ENCODE measurements at regions not wholly inside any gene's neighbourhood (a gene's known extent, or its start where the extent isn't known, plus 50 kb on each side); places are given as distances from the start of the nearest gene placed in this dataset.

DNA sequence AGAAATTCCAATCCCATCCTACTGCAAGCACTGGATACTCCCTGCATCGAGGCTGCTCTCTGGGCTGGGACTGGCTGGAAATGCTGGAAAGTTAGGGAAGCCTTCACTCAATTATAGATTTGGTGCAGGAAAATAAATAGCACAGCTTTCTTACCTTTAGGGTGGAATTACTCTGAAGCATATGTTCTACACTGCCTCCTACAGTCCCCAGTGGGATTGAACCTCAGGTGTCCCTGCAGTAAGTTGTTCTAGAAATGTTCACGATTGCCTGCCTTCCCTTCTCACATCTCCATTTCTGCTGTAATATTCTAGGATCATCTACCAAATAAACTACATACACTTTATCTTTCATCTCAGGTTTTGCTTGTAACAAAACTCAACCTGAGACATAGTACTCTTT, 536.7 kb upstream of the LMCD1 start:
- no peak overlapping the region for H3K27ac ChIP-seq (ENCODE audit: insufficient read depth, low read length, poor library complexity, severe bottlenecking)
- no peaks in the 10 kb centered on the region for H3K9me3 ChIP-seq (ENCODE audit: control insufficient read depth, low read length)
- H3K27me3 ChIP-seq (replicated peaks; ENCODE audit: control insufficient read depth, insufficient read depth, low read length, poor library complexity, severe bottlenecking), result no peaks in the 10 kb centered on the region
- H3K4me3 ChIP-seq (ENCODE audit: insufficient read depth, low read depth, low read length, poor library complexity, severe bottlenecking), result no peak overlapping the region
- DNase-seq, result no peak
- H3K36me3 ChIP-seq (ENCODE audit: control insufficient read depth, insufficient read depth, low read length), result no peaks in the 10 kb centered on the region
- H3K4me1 ChIP-seq (ENCODE audit: control insufficient read depth, insufficient read depth, low read length, poor library complexity, severe bottlenecking), result no peaks in the 10 kb centered on the region

DNA sequence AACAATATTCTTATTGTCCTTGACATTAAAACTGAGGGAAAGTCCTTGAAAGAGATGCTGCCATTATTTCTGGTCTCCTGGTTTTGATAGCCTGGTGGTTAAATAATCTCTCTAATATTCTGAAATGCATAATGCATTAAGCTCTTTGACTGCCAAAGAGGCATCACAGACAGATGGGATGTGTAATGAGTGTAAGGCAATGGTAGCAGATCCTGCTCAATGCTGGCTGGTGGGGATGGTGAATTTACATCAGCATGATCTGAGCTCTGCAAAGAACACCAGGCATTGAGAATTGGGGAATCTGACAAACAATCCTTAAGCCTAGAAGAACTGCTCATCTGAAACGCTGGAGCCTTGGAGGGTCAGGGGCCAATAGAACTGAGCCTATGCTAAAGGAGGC, 528.6 kb upstream of the LMCD1 start:
- Histone ChIP-seq H3K27ac (ENCODE audit: insufficient read depth, low read length, poor library complexity, severe bottlenecking) (no peak overlapping the region), H3K27me3 (replicated peaks; ENCODE audit: control insufficient read depth, insufficient read depth, low read length, poor library complexity, severe bottlenecking) (no peaks in the 10 kb centered on the region), H3K9me3 (ENCODE audit: control insufficient read depth, low read length) (no peaks in the 10 kb centered on the region), H3K4me1 (ENCODE audit: control insufficient read depth, insufficient read depth, low read length, poor library complexity, severe bottlenecking) (no peaks in the 10 kb centered on the region), H3K4me3 (ENCODE audit: insufficient read depth, low read depth, low read length, poor library complexity, severe bottlenecking) (no peak overlapping the region), H3K36me3 (ENCODE audit: control insufficient read depth, insufficient read depth, low read length) (no peaks in the 10 kb centered on the region)
- no peak for DNase-seq

- Histone ChIP-seq H3K27ac (ENCODE audit: insufficient read depth, low read length, poor library complexity, severe bottlenecking) (no peak overlapping the region), H3K27me3 (replicated peaks; ENCODE audit: control insufficient read depth, insufficient read depth, low read length, poor library complexity, severe bottlenecking) (no peaks in the 10 kb centered on the region), H3K4me3 (ENCODE audit: insufficient read depth, low read depth, low read length, poor library complexity, severe bottlenecking) (no peak overlapping the region), H3K9me3 (ENCODE audit: control insufficient read depth, low read length) (no peaks in the 10 kb centered on the region), H3K4me1 (ENCODE audit: control insufficient read depth, insufficient read depth, low read length, poor library complexity, severe bottlenecking) (no peaks in the 10 kb centered on the region), H3K36me3 (ENCODE audit: control insufficient read depth, insufficient read depth, low read length) (no peaks in the 10 kb centered on the region)
- no peak for DNase-seq
Observed at GRCh38 chr3:7977245-7978086, 524.2 kb upstream of the LMCD1 start.

DNA sequence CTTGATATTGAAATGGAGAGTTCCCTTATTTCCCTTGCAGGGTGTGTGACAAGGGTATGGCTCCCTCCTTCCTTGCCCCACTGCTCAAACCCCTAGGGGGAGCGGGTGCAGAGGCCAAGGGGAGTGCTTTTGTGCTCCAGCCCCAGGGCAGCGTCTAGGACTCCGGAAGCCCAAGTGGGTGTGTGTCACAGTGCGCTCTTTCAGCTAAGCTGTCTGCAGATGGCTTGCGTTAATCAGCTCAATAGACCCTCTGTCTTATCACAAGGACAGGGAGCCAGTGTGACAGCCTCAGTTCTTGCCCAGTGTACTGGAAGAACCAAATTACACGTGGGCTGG, 523.6 kb upstream of the LMCD1 start:
- H3K36me3 ChIP-seq (ENCODE audit: control insufficient read depth, insufficient read depth, low read length), result no peaks in the 10 kb centered on the region
- no peak for DNase-seq
- H3K4me3 ChIP-seq (ENCODE audit: insufficient read depth, low read depth, low read length, poor library complexity, severe bottlenecking), result no peak overlapping the region
- no peak overlapping the region for H3K27ac ChIP-seq (ENCODE audit: insufficient read depth, low read length, poor library complexity, severe bottlenecking)
- H3K4me1 ChIP-seq (ENCODE audit: control insufficient read depth, insufficient read depth, low read length, poor library complexity, severe bottlenecking), result no peaks in the 10 kb centered on the region
- no peaks in the 10 kb centered on the region for H3K9me3 ChIP-seq (ENCODE audit: control insufficient read depth, low read length)
- no peaks in the 10 kb centered on the region for H3K27me3 ChIP-seq (replicated peaks; ENCODE audit: control insufficient read depth, insufficient read depth, low read length, poor library complexity, severe bottlenecking)

GRCh38 chr3:7982126-7982525, 519.5 kb upstream of the LMCD1 start:
- H3K9me3 ChIP-seq (ENCODE audit: control insufficient read depth, low read length), result no peaks in the 10 kb centered on the region
- H3K27me3 ChIP-seq (replicated peaks; ENCODE audit: control insufficient read depth, insufficient read depth, low read length, poor library complexity, severe bottlenecking), result no peaks in the 10 kb centered on the region
- no peak for DNase-seq
- H3K4me1 ChIP-seq (ENCODE audit: control insufficient read depth, insufficient read depth, low read length, poor library complexity, severe bottlenecking), result no peaks in the 10 kb centered on the region
- no peak overlapping the region for H3K4me3 ChIP-seq (ENCODE audit: insufficient read depth, low read depth, low read length, poor library complexity, severe bottlenecking)
- no peak overlapping the region for H3K27ac ChIP-seq (ENCODE audit: insufficient read depth, low read length, poor library complexity, severe bottlenecking)
- no peaks in the 10 kb centered on the region for H3K36me3 ChIP-seq (ENCODE audit: control insufficient read depth, insufficient read depth, low read length)

- no peak overlapping the region for H3K27ac ChIP-seq (ENCODE audit: insufficient read depth, low read length, poor library complexity, severe bottlenecking)
- H3K36me3 ChIP-seq (ENCODE audit: control insufficient read depth, insufficient read depth, low read length), result no peaks in the 10 kb centered on the region
- no peaks in the 10 kb centered on the region for H3K4me1 ChIP-seq (ENCODE audit: control insufficient read depth, insufficient read depth, low read length, poor library complexity, severe bottlenecking)
- H3K4me3 ChIP-seq (ENCODE audit: insufficient read depth, low read depth, low read length, poor library complexity, severe bottlenecking), result no peak overlapping the region
- DNase-seq, result no peak
- H3K9me3 ChIP-seq (ENCODE audit: control insufficient read depth, low read length), result no peaks in the 10 kb centered on the region
- H3K27me3 ChIP-seq (replicated peaks; ENCODE audit: control insufficient read depth, insufficient read depth, low read length, poor library complexity, severe bottlenecking), result peaks cover 4% of the 10 kb centered on the region
Observed at GRCh38 chr3:7999384-7999783, 502.2 kb upstream of the LMCD1 start.

GRCh38 chr3:8001307-8001706, 500.3 kb upstream of the LMCD1 start:
- H3K27me3 ChIP-seq (replicated peaks; ENCODE audit: control insufficient read depth, insufficient read depth, low read length, poor library complexity, severe bottlenecking), result peaks cover 4% of the 10 kb centered on the region
- no peaks in the 10 kb centered on the region for H3K36me3 ChIP-seq (ENCODE audit: control insufficient read depth, insufficient read depth, low read length)
- H3K4me3 ChIP-seq (ENCODE audit: insufficient read depth, low read depth, low read length, poor library complexity, severe bottlenecking), result no peak overlapping the region
- no peak overlapping the region for H3K27ac ChIP-seq (ENCODE audit: insufficient read depth, low read length, poor library complexity, severe bottlenecking)
- H3K4me1 ChIP-seq (ENCODE audit: control insufficient read depth, insufficient read depth, low read length, poor library complexity, severe bottlenecking), result no peaks in the 10 kb centered on the region
- no peak for DNase-seq
- H3K9me3 ChIP-seq (ENCODE audit: control insufficient read depth, low read length), result no peaks in the 10 kb centered on the region

DNA sequence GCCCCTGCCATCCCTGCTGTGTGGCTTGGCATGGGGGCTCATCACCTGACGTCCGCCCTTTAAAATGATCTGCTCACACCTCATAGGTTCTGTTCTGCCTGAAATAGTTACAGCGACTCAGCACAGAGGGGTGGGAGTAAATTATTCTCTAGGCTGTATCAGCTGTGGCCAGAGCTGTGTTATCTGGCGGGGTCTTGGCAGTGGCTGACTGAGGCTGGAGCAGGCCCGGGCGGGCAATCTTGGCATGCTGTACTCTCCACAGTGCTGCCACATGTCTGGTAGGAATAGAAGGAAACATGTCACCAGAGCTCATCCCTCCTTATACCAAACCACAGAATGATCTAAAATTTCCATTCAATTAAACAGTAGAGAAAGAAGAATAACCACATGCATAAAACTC, 499.9 kb upstream of the LMCD1 start:
- Histone ChIP-seq H3K36me3 (ENCODE audit: control insufficient read depth, insufficient read depth, low read length) (no peaks in the 10 kb centered on the region), H3K4me3 (ENCODE audit: insufficient read depth, low read depth, low read length, poor library complexity, severe bottlenecking) (no peak overlapping the region), H3K27ac (ENCODE audit: insufficient read depth, low read length, poor library complexity, severe bottlenecking) (no peak overlapping the region), H3K4me1 (ENCODE audit: control insufficient read depth, insufficient read depth, low read length, poor library complexity, severe bottlenecking) (no peaks in the 10 kb centered on the region), H3K9me3 (ENCODE audit: control insufficient read depth, low read length) (no peaks in the 10 kb centered on the region), H3K27me3 (replicated peaks; ENCODE audit: control insufficient read depth, insufficient read depth, low read length, poor library complexity, severe bottlenecking) (peaks cover 4% of the 10 kb centered on the region)
- DNase-seq, result no peak

DNA sequence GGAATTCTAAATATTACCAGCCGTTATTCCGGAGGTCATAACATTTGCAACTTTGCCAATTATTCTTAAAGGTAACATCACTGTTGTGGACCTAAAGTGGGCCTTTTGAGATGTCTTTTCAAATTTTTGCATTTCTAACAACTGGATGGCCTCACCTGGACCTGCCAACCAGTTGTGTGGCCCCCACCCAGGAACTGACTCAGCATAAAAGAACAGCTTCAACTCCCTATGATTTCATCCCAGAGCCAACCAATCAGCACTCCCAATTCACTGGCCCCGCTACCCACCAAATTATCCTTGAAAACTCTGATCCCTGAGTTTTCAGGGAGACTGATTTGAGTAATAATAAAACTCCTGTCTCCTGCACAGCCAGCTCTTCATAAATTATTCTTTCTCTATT, 489.7 kb upstream of the LMCD1 start:
- DNase-seq, result no peak
- no peak overlapping the region for H3K4me3 ChIP-seq (ENCODE audit: insufficient read depth, low read depth, low read length, poor library complexity, severe bottlenecking)
- H3K27ac ChIP-seq (ENCODE audit: insufficient read depth, low read length, poor library complexity, severe bottlenecking), result no peak overlapping the region
- H3K36me3 ChIP-seq (ENCODE audit: control insufficient read depth, insufficient read depth, low read length), result no peaks in the 10 kb centered on the region
- no peaks in the 10 kb centered on the region for H3K9me3 ChIP-seq (ENCODE audit: control insufficient read depth, low read length)
- no peaks in the 10 kb centered on the region for H3K4me1 ChIP-seq (ENCODE audit: control insufficient read depth, insufficient read depth, low read length, poor library complexity, severe bottlenecking)
- H3K27me3 ChIP-seq (replicated peaks; ENCODE audit: control insufficient read depth, insufficient read depth, low read length, poor library complexity, severe bottlenecking), result no peaks in the 10 kb centered on the region

- DNase-seq, result no peak
- no peaks in the 10 kb centered on the region for H3K4me1 ChIP-seq (ENCODE audit: control insufficient read depth, insufficient read depth, low read length, poor library complexity, severe bottlenecking)
Observed at GRCh38 chr3:8020047-8020841, 481.4 kb upstream of the LMCD1 start.

More at GRCh38 chr3:8020047-8020841, 481.4 kb upstream of the LMCD1 start:
- H3K27me3 ChIP-seq (replicated peaks; ENCODE audit: control insufficient read depth, insufficient read depth, low read length, poor library complexity, severe bottlenecking), result no peaks in the 10 kb centered on the region
- H3K9me3 ChIP-seq (ENCODE audit: control insufficient read depth, low read length), result no peaks in the 10 kb centered on the region
- H3K36me3 ChIP-seq (ENCODE audit: control insufficient read depth, insufficient read depth, low read length), result no peaks in the 10 kb centered on the region
- no peak overlapping the region for H3K4me3 ChIP-seq (ENCODE audit: insufficient read depth, low read depth, low read length, poor library complexity, severe bottlenecking)
- H3K27ac ChIP-seq (ENCODE audit: insufficient read depth, low read length, poor library complexity, severe bottlenecking), result no peak overlapping the region
